ENCODE measurements at regions not wholly inside any gene's neighbourhood (a gene's known extent, or its start where the extent isn't known, plus 50 kb on each side); places are given as distances from the start of the nearest gene placed in this dataset.

DNA sequence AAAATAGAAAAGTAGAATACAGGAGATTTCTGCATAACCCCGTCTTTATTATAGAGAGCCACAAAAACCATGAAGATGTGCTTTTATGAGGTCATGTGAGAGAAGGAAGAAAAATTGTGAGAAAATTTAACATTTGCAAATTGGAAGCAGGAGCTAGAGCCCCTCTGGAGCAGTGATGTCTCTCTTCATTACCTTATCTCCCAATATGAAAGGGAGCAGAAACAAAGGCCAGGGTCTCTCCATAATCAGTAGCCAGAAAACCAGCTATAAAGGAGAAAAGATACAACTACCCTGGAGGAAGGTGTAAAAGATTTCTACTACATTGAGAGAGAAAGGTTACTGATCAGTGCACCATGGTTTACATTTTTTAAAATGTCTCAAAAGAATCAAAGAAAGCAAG, 53.2 kb upstream of the ITGA1 start:
- no peak for DNase-seq

DNA sequence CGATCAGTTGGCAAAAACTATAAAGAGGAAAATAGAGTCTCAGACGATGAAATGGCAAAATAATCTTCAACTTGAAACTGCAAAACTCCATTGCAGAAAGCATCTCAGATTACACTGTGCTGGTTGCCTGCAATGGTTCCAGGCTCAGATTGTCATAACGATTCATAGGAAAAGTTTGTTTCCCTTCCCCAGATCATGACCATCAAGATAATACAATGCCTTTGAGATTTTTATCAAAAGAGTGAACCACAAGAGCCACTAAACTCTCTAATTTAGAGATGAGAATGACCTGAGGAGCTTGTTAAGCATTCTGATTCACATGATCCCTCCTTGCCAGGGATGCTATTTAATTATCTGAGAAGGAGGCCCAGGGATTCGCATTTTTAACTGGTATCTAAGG, 52.6 kb upstream of the ITGA1 start:
- DNase-seq: no peak
